Suprapubic skin (tissue), 4 donors: ENCODE measurements at regions not wholly inside any gene's neighbourhood (a gene's known extent, or its start where the extent isn't known, plus 50 kb on each side); places are given as distances from the start of the nearest gene placed in this dataset.

Experiments
- EP300 ChIP-seq: sonication (generic); formaldehyde crosslinking; IDR thresholded peaks from one replicate; pipeline ENCODE4 v1.6.1; 2017; ENCODE audit warnings: antibody characterized with exemption
- POLR2A ChIP-seq, 2 donors: fragments of 450-650 bp; IDR thresholded peaks; one replicate each; pipeline ENCODE4 v1.6.1; 2017; ENCODE audit warnings: antibody characterized with exemption in 2 of 2, mild to moderate bottlenecking in 2 of 2, moderate library complexity in 2 of 2
- POLR2AphosphoS5 ChIP-seq, 3 donors: sonication (generic); formaldehyde crosslinking; IDR thresholded peaks; one replicate each; pipeline ENCODE4 v1.6.1; 2017; ENCODE audit warnings: antibody characterized with exemption in 3 of 3
- TF ChIP-seq, protein P1 (sequence below), 2 donors: fragments of 200-600 bp in 1 of 2; fragments of 450-650 bp in 1 of 2; sonication (generic) in 1 of 2; IDR thresholded peaks; one replicate each; pipeline ENCODE4 v1.5.1; 2016 to 2019; ENCODE audit warnings: antibody characterized with exemption in 2 of 2, mild to moderate bottlenecking in 1 of 2, moderate library complexity in 1 of 2

DNA sequence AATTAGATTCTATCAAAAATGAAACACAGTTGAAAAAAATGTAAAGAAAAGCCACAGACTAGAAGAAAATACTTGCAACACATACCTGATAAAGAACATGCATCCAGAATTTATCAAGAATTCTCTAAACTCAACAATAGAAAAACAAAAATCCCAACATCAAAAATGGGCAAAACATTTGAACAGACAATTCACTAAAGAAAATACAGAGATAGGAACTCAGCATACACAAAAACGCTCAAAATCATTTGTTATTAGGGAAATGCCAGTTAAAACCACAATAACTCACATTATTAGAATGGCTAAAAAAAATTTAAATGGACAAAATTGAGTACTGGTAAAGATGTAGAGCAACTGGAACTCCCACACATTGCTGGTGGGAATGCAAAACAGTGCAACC is 311.0 kb upstream of the PRDM1 start:
- TF ChIP-seq, protein P1, sequence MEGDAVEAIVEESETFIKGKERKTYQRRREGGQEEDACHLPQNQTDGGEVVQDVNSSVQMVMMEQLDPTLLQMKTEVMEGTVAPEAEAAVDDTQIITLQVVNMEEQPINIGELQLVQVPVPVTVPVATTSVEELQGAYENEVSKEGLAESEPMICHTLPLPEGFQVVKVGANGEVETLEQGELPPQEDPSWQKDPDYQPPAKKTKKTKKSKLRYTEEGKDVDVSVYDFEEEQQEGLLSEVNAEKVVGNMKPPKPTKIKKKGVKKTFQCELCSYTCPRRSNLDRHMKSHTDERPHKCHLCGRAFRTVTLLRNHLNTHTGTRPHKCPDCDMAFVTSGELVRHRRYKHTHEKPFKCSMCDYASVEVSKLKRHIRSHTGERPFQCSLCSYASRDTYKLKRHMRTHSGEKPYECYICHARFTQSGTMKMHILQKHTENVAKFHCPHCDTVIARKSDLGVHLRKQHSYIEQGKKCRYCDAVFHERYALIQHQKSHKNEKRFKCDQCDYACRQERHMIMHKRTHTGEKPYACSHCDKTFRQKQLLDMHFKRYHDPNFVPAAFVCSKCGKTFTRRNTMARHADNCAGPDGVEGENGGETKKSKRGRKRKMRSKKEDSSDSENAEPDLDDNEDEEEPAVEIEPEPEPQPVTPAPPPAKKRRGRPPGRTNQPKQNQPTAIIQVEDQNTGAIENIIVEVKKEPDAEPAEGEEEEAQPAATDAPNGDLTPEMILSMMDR (IDR thresholded peaks at IDR 0.05) = no peak
- TF ChIP-seq POLR2A (IDR thresholded peaks at IDR 0.05) (no peak), POLR2AphosphoS5 (IDR thresholded peaks at IDR 0.05) (no peak), EP300 (no peak)
